ENCODE measurements at regions not wholly inside any gene's neighbourhood (a gene's known extent, or its start where the extent isn't known, plus 50 kb on each side); places are given as distances from the start of the nearest gene placed in this dataset.

GRCh38 chr18:64528646-64529045 is 379.8 kb upstream of the LINC00305 start:
- no peaks in the 10 kb centered on the region for H3K79me2 ChIP-seq
- no peaks in the 10 kb centered on the region for H3K27me3 ChIP-seq (ENCODE audit: control insufficient read depth, insufficient read depth, low read length)
- H3K36me3 ChIP-seq (ENCODE audit: control insufficient read depth, insufficient read depth, low read length): no peaks in the 10 kb centered on the region
- no peak overlapping the region for H3K9ac ChIP-seq
- no peak overlapping the region for H3K4me3 ChIP-seq (ENCODE audit: low read depth, low read length)
- H3K4me1 ChIP-seq: no peaks in the 10 kb centered on the region
- H3K9me3 ChIP-seq (ENCODE audit: control insufficient read depth, low read length): no peaks in the 10 kb centered on the region
- no peak overlapping the region for H2AFZ ChIP-seq
- no peak overlapping the region for H3K27ac ChIP-seq
- no peak overlapping the region for H3K4me2 ChIP-seq (ENCODE audit: low read length)
- TF ChIP-seq CTCF (IDR thresholded peaks at IDR 0.05): no peak

GRCh38 chr18:64519201-64519600 is 370.3 kb upstream of the LINC00305 start:
- Histone ChIP-seq H3K27ac (no peak overlapping the region), H3K4me2 (ENCODE audit: low read length) (no peak overlapping the region), H3K9ac (no peak overlapping the region), H3K27me3 (ENCODE audit: control insufficient read depth, insufficient read depth, low read length) (no peaks in the 10 kb centered on the region), H3K79me2 (no peaks in the 10 kb centered on the region), H3K9me3 (ENCODE audit: control insufficient read depth, low read length) (no peaks in the 10 kb centered on the region), H3K4me1 (no peaks in the 10 kb centered on the region), H3K4me3 (ENCODE audit: low read depth, low read length) (no peak overlapping the region), H2AFZ (no peak overlapping the region), H3K36me3 (ENCODE audit: control insufficient read depth, insufficient read depth, low read length) (no peaks in the 10 kb centered on the region)
- no peak for TF ChIP-seq CTCF (IDR thresholded peaks at IDR 0.05)

- Histone ChIP-seq H3K4me3 (ENCODE audit: low read depth, low read length) (no peak overlapping the region), H3K79me2 (no peaks in the 10 kb centered on the region), H3K27ac (no peak overlapping the region), H3K27me3 (ENCODE audit: control insufficient read depth, insufficient read depth, low read length) (no peaks in the 10 kb centered on the region), H2AFZ (no peak overlapping the region), H3K9me3 (ENCODE audit: control insufficient read depth, low read length) (no peaks in the 10 kb centered on the region), H3K36me3 (ENCODE audit: control insufficient read depth, insufficient read depth, low read length) (no peaks in the 10 kb centered on the region), H3K4me1 (no peaks in the 10 kb centered on the region), H3K4me2 (ENCODE audit: low read length) (no peak overlapping the region), H3K9ac (no peak overlapping the region)
- no peak for TF ChIP-seq CTCF (IDR thresholded peaks at IDR 0.05)
Measured at GRCh38 chr18:64518191-64518590, 369.3 kb upstream of the LINC00305 start.

GRCh38 chr18:64513401-64513800 is 364.5 kb upstream of the LINC00305 start:
- H3K27ac ChIP-seq: no peak overlapping the region
- no peaks in the 10 kb centered on the region for H3K27me3 ChIP-seq (ENCODE audit: control insufficient read depth, insufficient read depth, low read length)
- no peak for TF ChIP-seq CTCF (IDR thresholded peaks at IDR 0.05)
- no peak overlapping the region for H3K9ac ChIP-seq
- H2AFZ ChIP-seq: no peak overlapping the region
- no peaks in the 10 kb centered on the region for H3K79me2 ChIP-seq
- H3K9me3 ChIP-seq (ENCODE audit: control insufficient read depth, low read length): no peaks in the 10 kb centered on the region
- no peak overlapping the region for H3K4me2 ChIP-seq (ENCODE audit: low read length)
- H3K4me3 ChIP-seq (ENCODE audit: low read depth, low read length): no peak overlapping the region
- H3K4me1 ChIP-seq: no peaks in the 10 kb centered on the region
- H3K36me3 ChIP-seq (ENCODE audit: control insufficient read depth, insufficient read depth, low read length): no peaks in the 10 kb centered on the region

- Histone ChIP-seq H3K4me1 (no peaks in the 10 kb centered on the region), H3K9ac (no peak overlapping the region), H3K4me3 (ENCODE audit: low read depth, low read length) (no peak overlapping the region), H2AFZ (no peak overlapping the region), H3K36me3 (ENCODE audit: control insufficient read depth, insufficient read depth, low read length) (no peaks in the 10 kb centered on the region), H3K79me2 (no peaks in the 10 kb centered on the region), H3K9me3 (ENCODE audit: control insufficient read depth, low read length) (no peaks in the 10 kb centered on the region), H3K27ac (no peak overlapping the region), H3K27me3 (ENCODE audit: control insufficient read depth, insufficient read depth, low read length) (no peaks in the 10 kb centered on the region), H3K4me2 (ENCODE audit: low read length) (no peak overlapping the region)
- no peak for TF ChIP-seq CTCF (IDR thresholded peaks at IDR 0.05)
Measured at GRCh38 chr18:64490207-64490606, 341.3 kb upstream of the LINC00305 start.
